OCI-LY7 (cell line): ENCODE measurements at regions not wholly inside any gene's neighbourhood (a gene's known extent, or its start where the extent isn't known, plus 50 kb on each side); places are given as distances from the start of the nearest gene placed in this dataset.

Experiments
- BruUV-seq: library from RNA; stranded (reverse); fragments of 400-500 nt; replicated peaks from 2 replicates; lab custom pipeline; 2021; lab: Mats Ljungman, UMichigan
- CTCF ChIA-PET: fragments of 300-600 bp; sonication (Branson Sonifier 250); formaldehyde crosslinking; loops from one replicate; lab custom pipeline; 2022; ENCODE audit warnings: antibody characterized with exemption; ENCODE audit not compliant: unreplicated experiment; lab: Charles Lee
- POLR2A ChIA-PET: fragments of 300-600 bp; sonication (Branson Sonifier 250); formaldehyde crosslinking; loops from one replicate; lab custom pipeline; 2022; ENCODE audit warnings: antibody characterized with exemption; lab: Charles Lee
- DNase-seq: peaks from one replicate; pipeline ENCODE4 v3.0.0-alpha.2; 2015; ENCODE audit warnings: low spot score
- H2AFZ ChIP-seq: fragments of 200-600 bp; sonication (generic), shearing (Covaris generic); 2 replicates; pipeline ENCODE4 v1.6.1; 2014; ENCODE audit warnings: mild to moderate bottlenecking, antibody characterized with exemption, low read length, moderate library complexity
- H3K27ac ChIP-seq: fragments of 200-600 bp; sonication (generic); 2 replicates; pipeline ENCODE4 v1.5.1; 2014; ENCODE audit warnings: mixed run types, low read depth, mild to moderate bottlenecking, moderate library complexity, low read length, inconsistent platforms; ENCODE audit not compliant: poor library complexity, severe bottlenecking
- H3K36me3 ChIP-seq: fragments of 200-600 bp; sonication (generic); 2 replicates; pipeline ENCODE4 v1.6.1; 2014; ENCODE audit warnings: mild to moderate bottlenecking, antibody characterized with exemption, low read length, moderate library complexity, mixed read lengths; ENCODE audit not compliant: insufficient read depth
- H3K4me1 ChIP-seq: fragments of 200-600 bp; sonication (generic); 2 replicates; pipeline ENCODE4 v1.5.1; 2014; ENCODE audit warnings: mild to moderate bottlenecking, low read length; ENCODE audit not compliant: insufficient read depth, poor library complexity, severe bottlenecking
- H3K4me2 ChIP-seq: fragments of 200-600 bp; sonication (generic); 2 replicates; pipeline ENCODE4 v1.6.1; 2014; ENCODE audit warnings: mild to moderate bottlenecking, low read length
- H3K4me3 ChIP-seq: fragments of 200-600 bp; sonication (generic); 2 replicates; pipeline ENCODE4 v1.5.1; 2014; ENCODE audit warnings: mild to moderate bottlenecking, low read depth, low read length; ENCODE audit not compliant: poor library complexity, severe bottlenecking
- H3K79me2 ChIP-seq: fragments of 200-600 bp; sonication (generic); 2 replicates; pipeline ENCODE4 v1.6.1; 2016; ENCODE audit warnings: low read depth, mild to moderate bottlenecking, low read length, moderate library complexity, mixed read lengths; ENCODE audit not compliant: insufficient read depth
- H3K9me2 ChIP-seq: fragments of 200-600 bp; sonication (generic); 2 replicates; pipeline ENCODE4 v1.6.1; 2016; ENCODE audit warnings: mild to moderate bottlenecking, low read length, mixed read lengths; ENCODE audit not compliant: insufficient read depth
- H3K9me3 ChIP-seq: fragments of 200-600 bp; sonication (generic); 2 replicates; pipeline ENCODE4 v1.6.1; 2014; ENCODE audit warnings: mild to moderate bottlenecking, mixed run types, low read length, mixed read lengths
- H4K20me1 ChIP-seq: fragments of 200-600 bp; sonication (generic); 2 replicates; pipeline ENCODE4 v1.6.1; 2014; ENCODE audit warnings: mild to moderate bottlenecking, antibody characterized with exemption, low read length, moderate library complexity, mixed read lengths; ENCODE audit not compliant: insufficient read depth
- CTCF ChIP-seq: fragments of 200-600 bp; sonication (generic); conservative IDR thresholded peaks from 2 replicates; pipeline ENCODE4 v1.5.1; 2014; ENCODE audit warnings: mild to moderate bottlenecking, antibody characterized with exemption, low read length, moderate library complexity, mixed read lengths
- EZH2phosphoT487 ChIP-seq: fragments of 200-600 bp; sonication (generic); IDR thresholded peaks from 2 replicates; pipeline ENCODE4 v1.6.1; 2018; ENCODE audit warnings: low read depth, borderline replicate concordance, mild to moderate bottlenecking, mixed run types, antibody characterized with exemption, low read length, moderate library complexity, mixed read lengths
- intact Hi-C: fragments of 100-400 bp; cut with micrococcal nuclease; formaldehyde crosslinking; loops from one replicate; pipeline ENCODE4 v1.10.0; 2022; ENCODE audit not compliant: unreplicated experiment

DNA sequence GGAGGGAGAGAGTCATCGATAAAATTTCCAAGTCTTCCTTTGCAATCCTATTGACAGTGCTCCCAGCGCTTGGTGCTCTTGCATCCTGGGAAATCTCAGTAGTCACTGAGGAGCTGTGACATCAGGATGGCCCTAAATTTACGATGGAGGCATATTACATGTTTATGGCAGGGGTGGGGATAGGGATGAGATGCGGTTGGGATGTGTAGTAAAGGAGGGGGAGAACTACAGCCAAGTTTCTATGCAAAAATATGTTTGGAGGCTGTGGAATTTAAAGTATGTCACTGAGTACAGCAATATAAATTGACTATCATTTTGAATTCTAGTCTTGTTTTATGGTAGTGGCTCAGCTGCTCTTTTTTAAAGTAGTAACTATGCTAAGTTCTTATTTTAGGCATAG, 544.9 kb downstream of the PKHD1 start:
- no peak for DNase-seq
- Histone ChIP-seq H3K9me2 (no peaks in the 10 kb centered on the region), H3K27ac (no peak overlapping the region), H4K20me1 (no peaks in the 10 kb centered on the region), H3K4me3 (no peak overlapping the region), H3K4me1 (no peaks in the 10 kb centered on the region), H3K79me2 (no peaks in the 10 kb centered on the region), H3K9me3 (no peaks in the 10 kb centered on the region), H3K4me2 (no peak overlapping the region), H2AFZ (no peak overlapping the region), H3K36me3 (no peaks in the 10 kb centered on the region)
- CTCF ChIA-PET, result no interaction called here
- no TSS peak for BruUV-seq
- TF ChIP-seq CTCF, result no peak
- TF ChIP-seq EZH2phosphoT487, result no peak
- POLR2A ChIA-PET, result no interaction called here
- intact Hi-C loops, result no loop called here

DNA sequence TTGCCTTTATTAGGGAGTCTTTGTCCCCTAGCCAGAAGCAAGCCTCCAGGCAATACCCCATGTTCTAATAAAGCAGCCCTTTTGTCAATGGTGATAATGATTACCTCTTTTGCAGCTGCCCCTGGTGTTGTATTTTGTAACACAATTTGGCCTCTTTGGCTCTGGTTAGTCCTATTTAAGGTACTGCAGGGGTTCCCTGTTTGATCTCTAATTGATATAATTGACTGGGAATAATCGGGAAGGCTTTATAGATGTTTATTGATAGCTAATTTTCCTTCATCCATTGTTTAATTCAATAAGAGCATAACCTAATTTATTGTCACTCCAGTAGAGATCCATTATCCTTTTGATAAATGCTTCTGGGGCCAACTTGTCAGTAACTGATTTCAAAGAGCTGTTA, 537.2 kb downstream of the PKHD1 start:
- BruUV-seq, result no TSS peak
- TF ChIP-seq EZH2phosphoT487 (no peak), CTCF (no peak)
- Histone ChIP-seq H3K27ac (no peak overlapping the region), H3K4me2 (no peak overlapping the region), H3K79me2 (no peaks in the 10 kb centered on the region), H2AFZ (no peak overlapping the region), H3K36me3 (no peaks in the 10 kb centered on the region), H3K4me3 (no peak overlapping the region), H4K20me1 (no peaks in the 10 kb centered on the region), H3K4me1 (no peaks in the 10 kb centered on the region), H3K9me2 (no peaks in the 10 kb centered on the region), H3K9me3 (no peaks in the 10 kb centered on the region)
- ChIA-PET CTCF (no interaction called here), POLR2A (no interaction called here)
- intact Hi-C loops, result no loop called here
- no peak for DNase-seq

GRCh38 chr6:51552435-51552834, 535.0 kb downstream of the PKHD1 start:
- H3K4me2 ChIP-seq, result no peak overlapping the region
- no peaks in the 10 kb centered on the region for H3K36me3 ChIP-seq
- intact Hi-C loops, result no loop called here
- H3K4me3 ChIP-seq, result no peak overlapping the region
- H4K20me1 ChIP-seq, result no peaks in the 10 kb centered on the region
- H2AFZ ChIP-seq, result no peak overlapping the region
- H3K4me1 ChIP-seq, result no peaks in the 10 kb centered on the region
- BruUV-seq, result no TSS peak
- POLR2A ChIA-PET, result no interaction called here
- H3K9me3 ChIP-seq, result no peaks in the 10 kb centered on the region
- TF ChIP-seq CTCF (no peak), EZH2phosphoT487 (no peak)
- H3K27ac ChIP-seq, result no peak overlapping the region
- CTCF ChIA-PET, result no interaction called here
- DNase-seq, result no peak
- no peaks in the 10 kb centered on the region for H3K9me2 ChIP-seq
- no peaks in the 10 kb centered on the region for H3K79me2 ChIP-seq
